ENCODE measurements at regions not wholly inside any gene's neighbourhood (a gene's known extent, or its start where the extent isn't known, plus 50 kb on each side); places are given as distances from the start of the nearest gene placed in this dataset.

DNA sequence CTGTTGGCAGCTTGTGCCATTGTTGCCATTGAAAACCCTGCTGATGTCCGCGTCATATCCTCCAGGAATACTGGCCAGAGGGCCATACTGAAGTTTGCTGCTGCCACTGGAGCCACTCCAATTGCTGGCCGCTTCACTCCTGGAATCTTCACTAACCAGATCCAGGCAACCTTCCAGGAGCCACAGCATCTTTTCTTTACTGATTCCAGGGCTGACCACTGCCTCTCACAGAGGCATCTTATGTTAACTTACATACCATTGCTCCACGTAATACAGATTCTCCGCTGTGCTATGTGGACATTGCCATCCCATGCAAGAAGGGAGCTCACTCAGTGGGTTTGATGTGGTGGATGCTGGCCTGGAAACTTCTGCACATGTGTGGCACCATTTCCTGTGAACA lies 221.8 kb upstream of the FAM83B start:
- Mint-ChIP-seq H3K27me3 (no peaks in the 10 kb centered on the region), H3K4me3 (no peak overlapping the region)

GRCh38 chr6:54629131-54629530 lies 217.4 kb upstream of the FAM83B start:
- Mint-ChIP-seq H3K36me3 (no peaks in the 10 kb centered on the region), H3K4me3 (no peak overlapping the region), H3K27me3 (no peaks in the 10 kb centered on the region), H3K9me3 (peaks cover 0 to 9% (median 4%) of the 10 kb centered on the region in 5 donors), H3K4me1 (no peaks in the 10 kb centered on the region), H3K27ac (no peak overlapping the region)
- Histone ChIP-seq H3K4me3 (ENCODE audit: low read length) (no peak overlapping the region), H3K27me3 (ENCODE audit: insufficient read depth, low read length, poor library complexity, severe bottlenecking) (no peaks in the 10 kb centered on the region), H3K36me3 (ENCODE audit: insufficient read depth, low read length) (no peaks in the 10 kb centered on the region), H3K27ac (ENCODE audit: low read depth, low read length) (no peak overlapping the region), H3K9me3 (ENCODE audit: low read length) (no peaks in the 10 kb centered on the region), H3K4me1 (ENCODE audit: insufficient read depth, low read length) (no peaks in the 10 kb centered on the region)
- DNase-seq, result no peak
- ChIA-PET POLR2A (no interaction called here), CTCF (no interaction called here)

More for the DNA sequence above, 221.8 kb upstream of the FAM83B start:
- H3K9me3 ChIP-seq (ENCODE audit: low read length), result no peaks in the 10 kb centered on the region
- POLR2A ChIA-PET, result no interaction called here
- no peak overlapping the region for H3K27ac ChIP-seq (ENCODE audit: low read depth, low read length)
- no peak overlapping the region for H3K4me3 ChIP-seq (ENCODE audit: low read length)
- H3K27me3 ChIP-seq (ENCODE audit: insufficient read depth, low read length, poor library complexity, severe bottlenecking), result no peaks in the 10 kb centered on the region
- Mint-ChIP-seq H3K36me3 (no peaks in the 10 kb centered on the region), H3K27ac (no peak overlapping the region), H3K9me3 (peaks cover 2 to 7% (median 4%) of the 10 kb centered on the region in 5 donors), H3K4me1 (no peaks in the 10 kb centered on the region)
- no peaks in the 10 kb centered on the region for H3K4me1 ChIP-seq (ENCODE audit: insufficient read depth, low read length)
- H3K36me3 ChIP-seq (ENCODE audit: insufficient read depth, low read length), result no peaks in the 10 kb centered on the region
- DNase-seq, result no peak
- CTCF ChIA-PET, result no interaction called here

DNA sequence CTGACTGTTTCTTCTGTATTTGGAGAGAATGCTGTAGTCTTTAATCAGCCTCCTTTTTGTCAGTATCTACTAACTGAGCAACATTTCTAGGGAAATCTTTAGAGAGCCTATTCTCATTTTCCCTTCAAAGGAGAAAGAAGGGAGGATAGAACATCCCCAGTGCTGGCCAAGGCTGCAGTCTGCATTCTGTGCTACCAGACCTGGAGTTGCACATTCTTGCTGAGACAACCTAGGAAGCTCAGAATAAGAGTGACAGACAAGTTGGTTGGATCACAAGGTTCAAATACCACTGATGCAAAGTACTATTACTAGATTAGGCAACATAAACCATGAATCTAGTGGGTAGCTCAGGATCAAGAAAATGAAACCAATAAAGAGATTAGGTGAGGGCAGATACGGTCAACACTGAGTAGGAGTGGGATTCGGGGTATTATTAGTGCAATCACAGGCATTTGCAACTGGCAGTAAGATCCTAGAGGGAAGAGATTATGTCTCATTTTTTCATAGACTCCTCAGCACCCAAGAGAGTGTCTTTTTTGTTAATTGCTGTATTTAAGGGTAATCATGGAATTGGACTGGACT lies 213.5 kb upstream of the FAM83B start:
- H3K9me3 ChIP-seq (ENCODE audit: low read length), result no peaks in the 10 kb centered on the region
- no peaks in the 10 kb centered on the region for H3K36me3 Mint-ChIP-seq
- no peak for DNase-seq
- no peak overlapping the region for H3K4me3 Mint-ChIP-seq
- no peaks in the 10 kb centered on the region for H3K36me3 ChIP-seq (ENCODE audit: insufficient read depth, low read length)
- no peaks in the 10 kb centered on the region for H3K27me3 Mint-ChIP-seq
- H3K4me3 ChIP-seq (ENCODE audit: low read length), result no peak overlapping the region
- H3K27ac ChIP-seq (ENCODE audit: low read depth, low read length), result no peak overlapping the region
- H3K27me3 ChIP-seq (ENCODE audit: insufficient read depth, low read length, poor library complexity, severe bottlenecking), result no peaks in the 10 kb centered on the region
- CTCF ChIA-PET, result no interaction called here
- no peaks in the 10 kb centered on the region for H3K4me1 ChIP-seq (ENCODE audit: insufficient read depth, low read length)
- POLR2A ChIA-PET, result no interaction called here
- peaks cover 1 to 20% (median 2%) of the 10 kb centered on the region in 5 donors for H3K9me3 Mint-ChIP-seq
- H3K27ac Mint-ChIP-seq, result no peak overlapping the region
- H3K4me1 Mint-ChIP-seq, result no peaks in the 10 kb centered on the region

DNA sequence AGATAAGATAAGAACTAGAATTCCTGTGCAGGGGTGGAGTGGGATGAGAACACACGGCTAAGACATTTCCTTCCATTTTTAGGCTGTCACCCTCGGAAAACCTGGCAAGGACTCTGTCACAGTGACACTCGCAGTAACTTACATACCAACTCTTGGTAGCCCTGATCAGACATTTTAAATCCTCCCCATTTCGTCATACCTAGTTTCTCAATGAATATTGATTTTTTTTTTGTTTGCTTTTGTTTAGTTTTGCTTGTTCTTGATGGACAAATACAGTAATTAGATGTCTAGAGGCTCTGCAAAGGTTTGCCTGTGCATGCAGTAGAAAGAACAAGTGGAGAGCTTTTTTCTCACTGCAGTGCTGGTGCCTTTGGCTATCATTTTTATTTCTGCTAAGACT lies 213.0 kb upstream of the FAM83B start:
- no peak overlapping the region for H3K4me3 Mint-ChIP-seq
- Histone ChIP-seq H3K36me3 (ENCODE audit: insufficient read depth, low read length) (no peaks in the 10 kb centered on the region), H3K27me3 (ENCODE audit: insufficient read depth, low read length, poor library complexity, severe bottlenecking) (no peaks in the 10 kb centered on the region), H3K4me3 (ENCODE audit: low read length) (no peak overlapping the region), H3K27ac (ENCODE audit: low read depth, low read length) (no peak overlapping the region), H3K4me1 (ENCODE audit: insufficient read depth, low read length) (no peaks in the 10 kb centered on the region), H3K9me3 (ENCODE audit: low read length) (no peaks in the 10 kb centered on the region)
- peaks cover 1 to 25% (median 2%) of the 10 kb centered on the region in 5 donors for H3K9me3 Mint-ChIP-seq
- H3K4me1 Mint-ChIP-seq, result no peaks in the 10 kb centered on the region
- CTCF ChIA-PET, result no interaction called here
- POLR2A ChIA-PET, result no interaction called here
- H3K27ac Mint-ChIP-seq, result no peak overlapping the region
- DNase-seq, result no peak
- H3K27me3 Mint-ChIP-seq, result no peaks in the 10 kb centered on the region
- H3K36me3 Mint-ChIP-seq, result no peaks in the 10 kb centered on the region

DNA sequence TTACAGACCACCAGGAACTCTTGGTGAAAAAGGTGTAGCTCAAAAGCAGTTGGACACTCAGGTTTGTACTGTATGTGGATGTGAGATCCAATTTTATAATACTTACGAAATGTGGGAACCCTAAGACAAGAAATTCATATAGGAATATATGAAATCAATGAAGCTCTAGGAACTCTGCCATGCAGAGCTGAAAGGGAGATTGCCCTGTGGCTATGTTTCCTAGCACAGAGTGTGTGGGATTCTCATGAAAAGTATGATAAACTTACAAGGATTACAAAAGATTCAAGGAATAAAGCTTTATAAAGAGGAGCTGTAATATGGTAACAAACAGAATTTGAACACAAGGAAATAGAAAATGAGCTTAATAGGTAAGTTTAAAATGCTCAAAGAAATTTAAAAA lies 205.7 kb upstream of the FAM83B start:
- no peaks in the 10 kb centered on the region for H3K27me3 ChIP-seq (ENCODE audit: insufficient read depth, low read length, poor library complexity, severe bottlenecking)
- H3K4me1 ChIP-seq (ENCODE audit: insufficient read depth, low read length), result no peaks in the 10 kb centered on the region
- no peaks in the 10 kb centered on the region for H3K36me3 ChIP-seq (ENCODE audit: insufficient read depth, low read length)
- ChIA-PET POLR2A (no interaction called here), CTCF (no interaction called here)
- no peaks in the 10 kb centered on the region for H3K9me3 ChIP-seq (ENCODE audit: low read length)
- H3K4me3 ChIP-seq (ENCODE audit: low read length), result no peak overlapping the region
- Mint-ChIP-seq H3K27ac (no peak overlapping the region), H3K9me3 (peaks cover 0 to 24% (median 2%) of the 10 kb centered on the region in 5 donors), H3K27me3 (no peaks in the 10 kb centered on the region), H3K4me3 (no peak overlapping the region), H3K36me3 (no peaks in the 10 kb centered on the region), H3K4me1 (no peaks in the 10 kb centered on the region)
- no peak for DNase-seq
- no peak overlapping the region for H3K27ac ChIP-seq (ENCODE audit: low read depth, low read length)

DNA sequence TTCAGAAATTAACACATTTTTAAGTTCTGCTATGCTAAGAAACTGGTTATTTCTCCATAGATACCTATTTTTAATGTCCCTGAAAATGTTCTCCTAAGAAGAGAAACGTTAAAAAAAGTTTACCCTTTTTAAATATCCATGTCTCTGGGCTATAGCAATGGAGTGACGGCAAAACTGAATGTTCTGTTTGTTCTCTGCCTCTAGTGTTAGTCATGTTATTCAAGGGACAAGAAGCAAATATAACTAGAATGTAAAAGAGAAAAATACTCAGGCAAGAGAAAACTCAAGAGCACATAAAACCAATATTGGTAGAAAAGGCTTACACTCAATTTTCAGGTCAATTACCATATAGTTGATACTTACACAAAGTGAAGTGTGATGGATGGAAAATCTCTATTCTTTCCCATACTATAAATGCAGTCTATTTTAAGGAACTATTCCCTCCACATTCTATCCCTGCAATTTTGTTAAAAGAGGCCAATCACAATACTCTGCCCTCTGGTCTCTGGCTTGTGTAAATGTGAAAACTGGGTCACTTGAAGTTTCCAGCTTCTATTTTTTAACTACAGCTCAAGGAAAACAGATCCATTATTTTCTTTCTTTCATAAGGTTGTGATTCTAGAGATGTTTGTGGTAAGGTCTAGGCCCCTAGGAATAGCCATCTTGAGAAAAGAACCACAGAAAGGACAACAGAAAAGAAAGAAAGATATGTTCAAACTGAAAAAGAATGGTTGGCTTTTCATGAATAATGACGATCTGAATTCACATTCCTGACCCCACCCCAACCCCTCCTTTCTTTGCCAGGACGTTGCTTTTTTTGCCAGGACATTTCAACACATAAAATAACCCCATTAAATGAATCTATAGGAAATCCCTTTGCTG lies 200.3 kb upstream of the FAM83B start:
- H3K9me3 ChIP-seq (ENCODE audit: low read length), result no peaks in the 10 kb centered on the region
- no peaks in the 10 kb centered on the region for H3K27me3 ChIP-seq (ENCODE audit: insufficient read depth, low read length, poor library complexity, severe bottlenecking)
- no peak for DNase-seq
- Mint-ChIP-seq H3K4me3 (no peak overlapping the region), H3K4me1 (no peaks in the 10 kb centered on the region), H3K36me3 (no peaks in the 10 kb centered on the region), H3K9me3 (peaks cover 0 to 16% (median 4%) of the 10 kb centered on the region in 5 donors), H3K27me3 (no peaks in the 10 kb centered on the region), H3K27ac (no peak overlapping the region)
- no peaks in the 10 kb centered on the region for H3K4me1 ChIP-seq (ENCODE audit: insufficient read depth, low read length)
- ChIA-PET CTCF (no interaction called here), POLR2A (no interaction called here)
- H3K27ac ChIP-seq (ENCODE audit: low read depth, low read length), result no peak overlapping the region
- no peak overlapping the region for H3K4me3 ChIP-seq (ENCODE audit: low read length)
- no peaks in the 10 kb centered on the region for H3K36me3 ChIP-seq (ENCODE audit: insufficient read depth, low read length)

GRCh38 chr6:54646951-54647664 lies 199.5 kb upstream of the FAM83B start:
- Mint-ChIP-seq H3K27me3 (no peaks in the 10 kb centered on the region), H3K36me3 (no peaks in the 10 kb centered on the region), H3K27ac (no peak overlapping the region), H3K4me3 (no peak overlapping the region), H3K9me3 (peaks cover 0 to 16% (median 4%) of the 10 kb centered on the region in 5 donors), H3K4me1 (no peaks in the 10 kb centered on the region)
- no peaks in the 10 kb centered on the region for H3K36me3 ChIP-seq (ENCODE audit: insufficient read depth, low read length)
- H3K9me3 ChIP-seq (ENCODE audit: low read length), result no peaks in the 10 kb centered on the region
- H3K27me3 ChIP-seq (ENCODE audit: insufficient read depth, low read length, poor library complexity, severe bottlenecking), result no peaks in the 10 kb centered on the region
- CTCF ChIA-PET, result no interaction called here
- DNase-seq, result no peak
- H3K4me1 ChIP-seq (ENCODE audit: insufficient read depth, low read length), result no peaks in the 10 kb centered on the region
- POLR2A ChIA-PET, result no interaction called here
- H3K4me3 ChIP-seq (ENCODE audit: low read length), result no peak overlapping the region
- H3K27ac ChIP-seq (ENCODE audit: low read depth, low read length), result no peak overlapping the region

DNA sequence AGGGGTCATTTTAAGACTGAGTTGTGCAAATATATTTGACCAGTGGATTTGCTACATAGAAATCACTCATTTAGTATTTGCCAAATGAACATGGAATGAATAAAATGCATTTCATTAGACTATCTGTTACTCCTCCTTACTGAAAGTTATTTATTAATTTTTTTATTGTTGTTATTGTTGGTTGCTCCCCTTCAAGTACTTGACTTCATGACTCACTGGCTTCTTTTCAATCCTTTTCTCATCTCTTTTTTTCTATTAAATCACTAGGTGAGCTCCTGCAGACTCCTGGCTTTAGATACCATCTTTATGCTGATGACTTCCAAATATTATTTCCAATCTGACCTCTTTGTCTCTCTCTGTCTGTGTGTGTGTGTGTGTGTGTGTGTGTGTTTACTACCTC lies 192.2 kb upstream of the FAM83B start:
- H3K27ac Mint-ChIP-seq, result no peak overlapping the region
- ChIA-PET CTCF (no interaction called here), POLR2A (no interaction called here)
- H3K27ac ChIP-seq (ENCODE audit: low read depth, low read length), result no peak overlapping the region
- no peak overlapping the region for H3K4me3 ChIP-seq (ENCODE audit: low read length)
- DNase-seq, result no peak
- H3K4me1 ChIP-seq (ENCODE audit: insufficient read depth, low read length), result no peaks in the 10 kb centered on the region
- H3K27me3 Mint-ChIP-seq, result no peaks in the 10 kb centered on the region
- H3K27me3 ChIP-seq (ENCODE audit: insufficient read depth, low read length, poor library complexity, severe bottlenecking), result no peaks in the 10 kb centered on the region
- no peaks in the 10 kb centered on the region for H3K36me3 ChIP-seq (ENCODE audit: insufficient read depth, low read length)
- H3K36me3 Mint-ChIP-seq, result no peaks in the 10 kb centered on the region
- peaks cover 0 to 25% (median 12%) of the 10 kb centered on the region in 5 donors for H3K9me3 Mint-ChIP-seq
- no peaks in the 10 kb centered on the region for H3K4me1 Mint-ChIP-seq
- no peaks in the 10 kb centered on the region for H3K9me3 ChIP-seq (ENCODE audit: low read length)
- no peak overlapping the region for H3K4me3 Mint-ChIP-seq
